Endodermal cell (in vitro differentiated cells): ENCODE measurements at regions not wholly inside any gene's neighbourhood (a gene's known extent, or its start where the extent isn't known, plus 50 kb on each side); places are given as distances from the start of the nearest gene placed in this dataset.

Experiments
- DNase-seq: peaks from one replicate; pipeline ENCODE4 v3.0.0-alpha.2; 2017
- H3K27ac ChIP-seq: 2 replicates; pipeline ENCODE4 v1.5.1; 2013; ENCODE audit warnings: mild to moderate bottlenecking, low read depth, low read length, moderate library complexity
- H3K27me3 ChIP-seq: 2 replicates; pipeline ENCODE4 v1.6.1; 2013; ENCODE audit warnings: mild to moderate bottlenecking, low read length, moderate library complexity; ENCODE audit not compliant: insufficient read depth, control insufficient read depth, poor library complexity, severe bottlenecking
- H3K36me3 ChIP-seq: 2 replicates; pipeline ENCODE4 v1.7.0; 2013; ENCODE audit warnings: mild to moderate bottlenecking, low read length, moderate library complexity; ENCODE audit not compliant: control insufficient read depth, insufficient read depth
- H3K4me1 ChIP-seq: one replicate; pipeline ENCODE4 v1.7.0; 2013; ENCODE audit warnings: low read length; ENCODE audit not compliant: control insufficient read depth, insufficient read depth
- H3K4me3 ChIP-seq: 2 replicates; pipeline ENCODE4 v1.5.1; 2013; ENCODE audit warnings: mild to moderate bottlenecking, low read length, moderate library complexity
- H3K9ac ChIP-seq: 2 replicates; pipeline ENCODE4 v1.6.1; 2013; ENCODE audit warnings: mild to moderate bottlenecking, low read length, moderate library complexity; ENCODE audit not compliant: poor library complexity, severe bottlenecking; ENCODE audit errors: extremely low read depth
- H3K9me3 ChIP-seq: 2 replicates; pipeline ENCODE4 v1.6.1; 2013; ENCODE audit warnings: mild to moderate bottlenecking, low read length, moderate library complexity; ENCODE audit not compliant: control insufficient read depth
- H3K27ac Mint-ChIP-seq: 2 replicates; pipeline ENCODE4 v1.8.0; 2020; ENCODE audit warnings: mixed read lengths
- H3K27me3 Mint-ChIP-seq: 2 replicates; pipeline ENCODE4 v1.8.0; 2021; ENCODE audit warnings: mild to moderate bottlenecking, mixed read lengths; ENCODE audit not compliant: insufficient read depth
- H3K36me3 Mint-ChIP-seq: 2 replicates; pipeline ENCODE4 v1.8.0; 2020; ENCODE audit warnings: low read depth, mixed read lengths
- H3K4me1 Mint-ChIP-seq: 2 replicates; pipeline ENCODE4 v1.8.0; 2020; ENCODE audit warnings: mixed read lengths
- H3K4me3 Mint-ChIP-seq: 2 replicates; pipeline ENCODE4 v1.8.0; 2020; ENCODE audit warnings: mild to moderate bottlenecking, moderate library complexity, mixed read lengths
- H3K9me3 Mint-ChIP-seq: 2 replicates; pipeline ENCODE4 v1.8.0; 2020; ENCODE audit warnings: mild to moderate bottlenecking, mixed read lengths
- CTCF ChIP-seq: fragments of 200-600 bp; sonication (generic); conservative IDR thresholded peaks from 2 replicates; pipeline ENCODE4 v1.5.0; 2021; ENCODE audit warnings: antibody characterized with exemption, mild to moderate bottlenecking

DNA sequence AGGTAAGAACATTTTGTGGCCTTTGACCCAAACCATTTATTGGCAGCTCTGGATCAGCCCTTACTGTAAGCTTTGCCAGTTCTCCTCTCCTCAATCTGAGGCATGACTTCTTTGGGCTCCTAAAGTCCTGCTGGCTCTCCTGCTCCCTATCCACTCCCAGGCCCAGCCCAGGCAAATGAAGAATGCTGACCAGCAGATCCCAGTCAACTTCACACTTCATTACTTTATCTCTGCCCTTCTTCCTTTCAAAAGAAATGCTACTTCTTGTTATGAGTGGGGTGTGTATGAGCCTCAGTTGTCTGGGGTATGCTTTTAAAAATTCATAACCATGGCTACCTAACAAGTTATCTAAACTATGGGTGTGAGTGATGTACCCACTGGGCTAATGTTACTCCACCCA lies 479.6 kb downstream of the ACTL7B start:
- Mint-ChIP-seq H3K36me3 (no peaks in the 10 kb centered on the region), H3K9me3 (peaks cover 8% of the 10 kb centered on the region), H3K4me3 (no peak overlapping the region), H3K27me3 (no peaks in the 10 kb centered on the region), H3K27ac (no peak overlapping the region), H3K4me1 (peaks cover 28% of the 10 kb centered on the region)
- no peak for DNase-seq
- Histone ChIP-seq H3K4me1 (no peaks in the 10 kb centered on the region), H3K4me3 (no peak overlapping the region), H3K27me3 (no peaks in the 10 kb centered on the region), H3K9me3 (no peaks in the 10 kb centered on the region), H3K9ac (no peak overlapping the region), H3K36me3 (no peaks in the 10 kb centered on the region), H3K27ac (no peak overlapping the region)
- no peak for TF ChIP-seq CTCF

DNA sequence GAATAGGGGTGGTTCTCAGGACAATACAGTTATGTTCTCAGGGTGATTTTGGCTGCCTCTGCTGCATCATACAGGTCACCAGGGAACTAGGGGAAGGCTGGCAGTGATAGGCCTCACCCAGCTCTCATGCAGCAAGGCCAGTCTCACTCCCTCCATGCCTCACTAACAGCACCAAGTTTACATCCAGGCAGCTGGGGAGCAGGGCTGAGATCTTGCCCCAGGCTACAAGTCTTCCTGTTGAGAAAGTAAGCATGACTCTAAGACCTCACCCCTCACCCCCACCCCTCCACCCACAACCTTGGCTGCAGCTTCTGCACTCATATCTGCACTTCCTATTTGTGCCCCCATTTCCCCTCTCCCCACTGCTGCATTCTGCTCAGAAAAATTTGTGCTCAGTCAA lies 481.2 kb downstream of the ACTL7B start:
- no peaks in the 10 kb centered on the region for H3K36me3 ChIP-seq

DNA sequence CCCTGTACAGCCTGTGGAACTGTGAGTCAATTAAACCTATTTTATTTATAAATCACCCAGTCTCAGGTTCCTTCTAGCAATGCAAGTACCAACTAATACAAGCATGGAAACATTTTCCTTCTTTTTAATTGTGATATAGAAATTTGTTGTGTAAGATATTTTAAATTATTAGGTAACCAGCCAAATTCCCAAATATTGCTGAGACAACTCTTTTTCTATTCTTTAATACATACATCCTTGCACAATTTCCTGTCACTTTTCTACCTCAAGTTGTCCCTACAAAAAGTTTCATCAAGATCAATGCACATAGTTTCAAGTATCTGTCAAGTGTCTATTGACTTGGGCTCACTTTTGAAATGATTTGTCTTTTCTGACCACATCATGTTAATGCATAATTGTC lies 488.6 kb downstream of the ACTL7B start:
- Mint-ChIP-seq H3K36me3 (no peaks in the 10 kb centered on the region), H3K27me3 (no peaks in the 10 kb centered on the region), H3K4me3 (no peak overlapping the region), H3K27ac (no peak overlapping the region), H3K9me3 (peaks cover 15% of the 10 kb centered on the region), H3K4me1 (peaks cover 5% of the 10 kb centered on the region)
- no peaks in the 10 kb centered on the region for H3K9me3 ChIP-seq
- no peaks in the 10 kb centered on the region for H3K36me3 ChIP-seq
- no peak for TF ChIP-seq CTCF
- DNase-seq = no peak
- H3K4me1 ChIP-seq = no peaks in the 10 kb centered on the region
- H3K27me3 ChIP-seq = no peaks in the 10 kb centered on the region
- no peak overlapping the region for H3K4me3 ChIP-seq
- H3K9ac ChIP-seq = no peak overlapping the region
- no peak overlapping the region for H3K27ac ChIP-seq

More for the DNA sequence above, 481.2 kb downstream of the ACTL7B start:
- Mint-ChIP-seq H3K27ac (no peak overlapping the region), H3K4me1 (peaks cover 28% of the 10 kb centered on the region), H3K9me3 (peaks cover 15% of the 10 kb centered on the region), H3K27me3 (no peaks in the 10 kb centered on the region), H3K36me3 (no peaks in the 10 kb centered on the region), H3K4me3 (no peak overlapping the region)
- Histone ChIP-seq H3K27ac (no peak overlapping the region), H3K9ac (no peak overlapping the region), H3K4me3 (no peak overlapping the region), H3K4me1 (no peaks in the 10 kb centered on the region), H3K9me3 (no peaks in the 10 kb centered on the region), H3K27me3 (no peaks in the 10 kb centered on the region)
- no peak for DNase-seq
- no peak for TF ChIP-seq CTCF
